ENCODE measurements at regions not wholly inside any gene's neighbourhood (a gene's known extent, or its start where the extent isn't known, plus 50 kb on each side); places are given as distances from the start of the nearest gene placed in this dataset.

GRCh38 chr16:66315210-66315825, 51.2 kb upstream of the CDH5 start:
- DNase-seq = peak; percentile 86

DNA sequence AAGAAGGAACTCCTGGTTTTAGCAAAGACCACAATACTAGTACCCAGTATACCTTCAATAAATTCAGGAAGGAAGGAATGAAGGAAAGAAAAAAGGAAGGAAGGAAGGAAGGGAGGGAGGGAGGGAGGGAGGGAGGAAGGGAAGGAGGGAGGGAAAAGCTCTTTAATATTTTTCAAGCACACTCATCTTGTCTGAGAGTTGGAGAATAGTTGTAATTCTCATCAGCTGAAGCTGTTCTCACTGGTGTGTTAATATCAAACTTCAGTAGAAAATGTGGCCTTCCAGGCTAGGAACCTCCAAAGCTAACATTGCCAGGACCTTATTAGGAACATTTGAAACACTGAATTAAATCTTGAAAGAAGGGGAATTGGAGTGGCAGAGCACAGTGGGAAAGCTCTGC, 55.2 kb upstream of the CDH5 start:
- no peak for DNase-seq

DNA sequence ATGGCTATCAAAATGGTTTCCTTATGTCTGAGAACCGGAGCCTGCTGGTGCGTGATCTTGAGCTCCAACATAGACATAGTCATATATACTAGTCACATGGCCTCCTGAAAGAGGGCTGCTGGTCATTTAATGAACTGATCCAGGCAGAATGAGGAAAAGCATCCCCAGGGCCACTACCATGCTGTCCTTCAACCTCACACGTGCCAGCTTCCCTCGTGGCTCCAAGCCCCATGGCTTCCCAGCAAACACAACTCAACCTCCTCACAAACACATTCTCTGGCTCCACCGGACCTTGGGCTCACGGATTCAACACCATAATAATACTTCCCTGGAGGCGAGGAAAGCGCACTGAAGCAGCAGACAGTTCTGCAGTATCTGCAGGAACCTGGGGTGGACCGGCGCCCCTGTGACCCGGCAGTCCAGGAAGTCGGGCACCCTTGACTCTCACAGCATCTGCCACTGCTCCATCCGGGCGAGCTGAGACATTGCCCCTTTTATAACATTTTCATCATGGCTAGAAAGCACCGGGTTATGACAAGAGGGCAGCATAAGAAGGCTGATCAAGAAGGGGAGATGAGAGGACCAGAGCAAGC, 57.2 kb upstream of the CDH5 start:
- no peak for DNase-seq

DNA sequence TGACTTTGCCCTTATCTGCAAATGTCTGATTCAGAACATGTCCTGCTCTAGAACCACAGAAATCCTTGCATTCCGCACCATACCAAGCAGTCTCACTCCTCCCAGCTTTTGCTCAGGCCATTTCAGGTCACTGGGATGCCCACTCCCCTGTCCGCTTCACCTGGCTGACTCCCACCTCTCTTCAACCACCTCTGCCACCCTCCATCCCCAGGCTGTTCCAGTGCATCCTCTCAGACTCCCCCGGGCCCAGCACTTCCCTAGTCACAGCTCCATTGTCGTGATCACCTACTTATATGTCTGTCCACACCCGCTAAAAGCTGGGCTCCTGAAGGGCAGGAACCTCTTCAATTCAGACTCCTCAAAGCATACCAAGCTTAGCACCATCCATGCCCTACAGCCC, 58.4 kb upstream of the CDH5 start:
- DNase-seq = no peak

GRCh38 chr16:66306366-66307150, 59.9 kb upstream of the CDH5 start:
- no peak for DNase-seq

GRCh38 chr16:66304961-66305360, 61.5 kb upstream of the CDH5 start:
- no peak for DNase-seq

- DNase-seq = no peak
Measured at GRCh38 chr16:66304151-66304550, 62.3 kb upstream of the CDH5 start.

DNA sequence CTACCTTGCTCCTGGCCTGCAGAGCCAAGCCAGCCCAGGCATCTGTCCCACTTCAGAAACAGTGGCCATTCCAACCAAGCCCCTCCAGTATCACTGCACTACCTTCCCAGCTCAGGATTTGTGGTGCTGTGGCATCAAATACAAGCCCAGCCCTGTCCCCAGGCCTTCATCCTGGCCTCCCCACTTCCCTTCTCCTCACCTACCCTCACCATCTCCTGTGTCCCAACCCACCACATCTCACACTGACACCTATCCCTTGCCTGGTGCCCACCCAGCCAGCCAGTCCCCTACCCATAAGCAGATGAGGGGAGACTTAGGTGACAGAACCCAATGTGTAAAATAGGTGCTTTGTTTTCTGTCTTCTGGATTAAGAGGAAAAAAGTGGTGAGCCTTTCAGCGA, 66.0 kb upstream of the CDH5 start:
- no peak for DNase-seq

DNA sequence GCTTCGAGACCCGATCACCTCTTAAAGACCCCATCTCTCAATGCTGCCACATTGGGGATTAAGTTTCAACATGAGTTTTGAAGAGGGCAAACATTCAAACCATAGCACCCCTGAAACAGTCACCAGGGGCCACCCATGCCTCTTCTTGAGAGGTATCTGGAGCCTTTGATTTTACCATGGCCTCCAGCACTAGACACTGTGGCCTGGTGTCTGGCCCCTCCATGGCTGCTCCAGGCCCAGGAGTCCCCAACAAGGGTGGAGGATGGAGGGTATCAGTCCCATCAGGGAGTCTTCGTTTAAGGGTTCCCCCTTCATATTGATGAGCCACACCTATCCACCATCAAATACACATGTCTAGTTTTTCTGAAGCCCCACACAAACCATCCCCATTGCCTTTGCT, 66.5 kb upstream of the CDH5 start:
- no peak for DNase-seq

- DNase-seq = no peak
Measured at GRCh38 chr16:66299349-66299748, 67.1 kb upstream of the CDH5 start.

GRCh38 chr16:66298571-66299120, 67.8 kb upstream of the CDH5 start:
- DNase-seq = no peak

GRCh38 chr16:66298006-66298405, 68.5 kb upstream of the CDH5 start:
- no peak for DNase-seq

DNA sequence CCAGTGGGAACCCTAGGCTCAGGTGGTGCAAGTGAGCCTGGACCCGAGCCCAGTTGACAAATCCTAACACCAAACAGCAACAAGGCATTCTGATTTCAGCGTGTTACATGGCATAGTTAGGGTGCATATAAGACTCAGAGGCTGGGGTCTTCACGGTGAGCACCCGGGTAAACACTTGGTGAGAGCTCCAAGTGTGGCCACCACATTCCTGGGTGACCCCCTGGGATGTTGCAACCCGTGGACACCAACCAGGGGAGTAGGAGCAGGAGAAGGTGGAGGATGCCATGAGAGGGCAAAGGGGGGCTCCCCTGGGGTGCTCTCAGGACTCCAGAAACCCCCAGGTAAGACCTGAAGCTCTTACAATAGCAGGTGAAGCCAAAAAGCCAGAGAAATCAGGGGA, 69.9 kb upstream of the CDH5 start:
- no peak for DNase-seq

DNA sequence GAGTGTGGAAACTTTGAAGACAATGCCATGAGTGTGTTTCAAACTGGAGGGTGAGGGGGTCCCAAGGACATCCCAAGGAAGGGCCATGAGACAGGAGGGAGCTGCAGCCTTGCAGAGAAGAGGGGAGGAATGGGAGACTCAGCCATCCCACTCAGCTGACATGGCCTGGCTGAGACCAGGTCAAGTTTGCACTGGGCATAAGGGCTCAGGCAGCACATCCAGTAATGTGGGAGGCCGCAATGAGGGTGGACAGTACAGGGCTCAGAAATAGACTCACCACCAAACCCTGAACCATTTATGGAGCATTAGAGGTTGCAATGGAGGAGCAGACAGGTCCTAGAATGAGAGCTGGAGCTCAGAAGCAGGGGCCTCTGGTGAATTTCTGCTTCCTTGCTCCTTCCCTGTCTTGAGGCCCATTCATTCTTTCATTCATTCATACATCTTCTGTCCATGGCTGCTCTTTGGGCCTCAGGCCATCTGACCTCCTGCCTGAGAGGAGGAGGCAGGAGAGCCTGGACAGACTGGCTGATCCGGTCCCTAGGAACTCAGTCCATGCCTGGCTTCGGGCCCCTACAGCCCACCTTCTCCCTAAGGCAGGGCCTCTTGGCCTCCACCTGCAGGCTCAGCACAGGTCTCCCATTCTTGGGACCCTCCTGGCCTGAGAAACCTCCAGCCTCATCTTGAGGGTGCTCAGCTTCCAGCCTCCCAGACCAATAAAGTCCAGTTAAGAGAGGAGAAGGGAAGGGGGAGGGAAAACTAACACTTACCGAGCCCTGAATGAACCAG, 70.5 kb upstream of the CDH5 start:
- DNase-seq = no peak

DNA sequence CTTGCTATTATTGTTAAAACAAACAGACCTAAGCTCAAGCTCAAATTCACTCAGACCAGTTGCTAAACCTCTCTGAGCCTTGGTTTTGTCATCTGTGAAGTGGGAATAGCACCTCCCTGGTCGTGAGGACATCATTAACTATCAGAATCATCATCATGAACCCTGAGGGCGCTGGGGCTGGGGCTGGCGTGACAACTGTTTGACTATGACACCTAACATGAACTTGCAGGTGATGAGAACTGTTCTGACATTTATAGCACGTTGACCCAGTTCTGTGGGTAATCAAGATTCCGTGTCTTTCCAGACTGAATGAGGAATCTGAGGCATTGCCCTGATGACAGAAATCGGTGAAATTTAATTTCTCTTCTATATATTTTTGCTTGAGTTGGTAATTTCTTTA, 71.3 kb upstream of the CDH5 start:
- no peak for DNase-seq

DNA sequence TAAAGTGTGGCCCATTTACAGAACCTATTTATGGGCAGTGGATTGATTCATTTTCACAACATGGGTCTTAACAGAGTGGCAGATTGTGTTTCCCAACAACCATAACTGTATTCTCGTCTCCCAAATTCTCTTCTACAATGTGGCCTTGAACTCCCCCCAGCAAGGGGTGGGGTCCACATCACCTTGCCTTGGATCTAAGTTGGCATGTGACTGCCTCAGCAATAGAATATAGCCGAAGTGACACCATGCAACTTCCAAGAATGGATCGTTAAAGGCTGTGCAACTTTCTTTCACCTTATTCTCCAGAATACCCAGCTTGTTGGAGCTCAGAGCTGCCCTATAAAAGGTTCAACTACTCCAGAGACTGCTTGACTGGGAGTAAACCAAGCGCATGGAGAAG, 72.0 kb upstream of the CDH5 start:
- DNase-seq = no peak

DNA sequence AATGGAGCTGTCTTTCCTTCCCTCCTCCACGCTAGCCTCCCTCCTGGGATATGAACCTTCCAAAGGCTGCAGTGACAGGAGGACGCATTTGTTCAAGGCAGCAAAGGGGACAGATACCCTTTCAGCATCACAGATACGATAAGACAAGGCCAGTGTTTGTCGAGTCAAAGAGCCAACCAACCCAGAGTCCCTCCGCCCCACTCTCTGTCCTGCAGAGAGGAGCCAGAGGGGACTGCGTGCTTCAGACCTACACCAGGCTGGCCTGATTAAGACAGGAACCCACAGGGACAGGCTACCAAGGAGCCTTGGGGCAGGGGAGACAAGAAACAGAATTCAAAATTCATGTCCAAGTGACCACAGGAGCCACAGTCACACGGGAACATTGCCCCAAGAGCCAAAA, 72.6 kb upstream of the CDH5 start:
- no peak for DNase-seq

GRCh38 chr16:66293207-66293735, 73.2 kb upstream of the CDH5 start:
- DNase-seq = no peak

GRCh38 chr16:66292241-66292935, 74.1 kb upstream of the CDH5 start:
- no peak for DNase-seq

- no peak for DNase-seq
Measured at GRCh38 chr16:66291833-66292232, 74.7 kb upstream of the CDH5 start.

DNA sequence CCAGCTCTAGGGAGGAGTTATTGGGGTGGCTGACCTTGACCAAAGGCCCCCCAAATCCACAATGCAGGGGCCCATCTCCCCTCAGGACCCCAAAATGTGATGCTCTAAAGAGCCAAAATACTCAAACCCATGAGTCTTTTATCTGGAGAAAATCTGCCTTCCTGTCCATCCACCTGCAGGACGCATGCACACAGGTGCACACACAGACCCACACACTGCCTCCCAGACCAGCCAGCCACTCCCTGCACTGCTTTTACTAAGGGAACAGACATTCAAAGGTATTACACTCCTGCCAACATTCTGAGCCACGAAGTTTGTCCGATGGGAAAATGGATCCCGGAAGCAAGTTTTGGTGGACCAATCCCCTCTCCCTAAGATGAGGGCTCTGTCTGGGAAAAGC, 76.1 kb upstream of the CDH5 start:
- DNase-seq = no peak

DNA sequence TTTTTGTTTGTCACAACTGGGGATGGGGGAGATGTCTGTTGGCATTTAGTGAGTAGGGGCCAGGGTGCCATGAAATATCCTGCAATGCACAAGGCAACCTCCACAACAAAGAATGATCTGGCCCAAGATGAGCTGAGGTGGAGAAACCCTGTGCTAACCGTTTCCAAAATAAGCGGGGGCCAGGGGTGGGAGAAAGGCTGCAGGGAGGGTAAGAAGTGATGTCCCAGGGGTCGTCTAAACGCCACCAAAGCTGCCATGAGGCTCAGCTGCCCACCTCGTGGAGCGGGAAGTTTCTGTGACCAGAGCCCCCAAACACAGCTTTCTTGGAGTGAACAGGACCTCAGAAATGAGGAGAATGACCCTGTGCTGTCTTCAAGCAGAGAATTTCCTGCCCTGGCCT, 76.5 kb upstream of the CDH5 start:
- DNase-seq = no peak
